Hepatocyte (in vitro differentiated cells): ENCODE measurements at regions not wholly inside any gene's neighbourhood (a gene's known extent, or its start where the extent isn't known, plus 50 kb on each side); places are given as distances from the start of the nearest gene placed in this dataset.

Experiments
- EZH2 ChIP-seq: fragments of 200-600 bp; sonication (generic); IDR thresholded peaks from 2 replicates; pipeline ENCODE4 v1.6.1; 2016; ENCODE audit warnings: antibody characterized with exemption, mild to moderate bottlenecking, borderline replicate concordance
- EZH2phosphoT487 ChIP-seq: fragments of 200-600 bp; sonication (generic); IDR thresholded peaks from one replicate; pipeline ENCODE4 v1.6.1; 2018; ENCODE audit warnings: antibody characterized with exemption, mild to moderate bottlenecking, low read depth, moderate library complexity; ENCODE audit not compliant: unreplicated experiment, severe bottlenecking
- TF ChIP-seq, protein P1 (sequence below): fragments of 200-600 bp; sonication (generic); IDR thresholded peaks from 2 replicates; pipeline ENCODE4 v1.5.1; 2016; ENCODE audit warnings: antibody characterized with exemption, mild to moderate bottlenecking; ENCODE audit not compliant: poor library complexity

DNA sequence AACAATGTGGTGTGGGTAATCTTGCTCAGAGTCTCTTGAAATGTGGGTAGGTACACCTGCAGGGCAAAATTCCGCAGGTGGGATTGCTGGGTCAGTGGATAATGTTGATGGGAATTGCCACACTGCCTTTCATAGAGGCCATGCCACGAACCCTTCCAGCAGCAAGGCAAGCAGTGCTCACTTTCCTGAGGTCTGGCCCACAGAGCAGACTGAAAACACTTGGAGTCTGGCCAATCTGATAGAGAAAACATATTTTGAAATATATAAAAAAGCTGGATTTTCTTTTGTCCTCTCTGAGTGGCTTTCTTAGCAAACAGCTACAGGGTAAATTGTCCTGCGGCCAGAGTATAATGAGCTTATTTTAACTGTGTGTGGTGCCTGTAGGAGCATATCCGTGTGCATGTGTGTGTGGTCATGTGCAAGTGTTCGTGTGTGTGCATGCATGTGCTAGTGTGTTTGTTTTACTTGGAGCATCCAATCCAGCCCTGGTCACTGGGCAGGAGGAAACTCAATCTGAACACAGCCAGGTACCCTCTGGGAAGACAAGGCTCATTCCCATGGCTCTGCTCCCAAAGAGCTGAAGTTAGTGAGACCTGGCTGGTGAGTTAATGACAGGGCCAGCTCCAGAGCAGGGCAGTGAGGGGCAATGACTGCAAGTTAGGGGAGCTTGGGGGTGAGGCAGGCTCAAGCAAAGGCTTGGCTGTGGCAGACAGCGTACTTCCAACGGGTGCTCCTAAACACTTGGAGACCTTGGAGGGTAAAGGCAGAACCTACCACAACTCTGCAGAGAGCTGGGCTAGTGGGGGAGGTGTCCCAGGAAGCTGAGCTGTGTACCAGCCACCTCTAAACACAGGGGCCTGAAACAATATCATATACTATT, 91.3 kb downstream of the PLXNA1 start:
- TF ChIP-seq EZH2 (no peak), EZH2phosphoT487 (no peak)
- TF ChIP-seq, protein P1, sequence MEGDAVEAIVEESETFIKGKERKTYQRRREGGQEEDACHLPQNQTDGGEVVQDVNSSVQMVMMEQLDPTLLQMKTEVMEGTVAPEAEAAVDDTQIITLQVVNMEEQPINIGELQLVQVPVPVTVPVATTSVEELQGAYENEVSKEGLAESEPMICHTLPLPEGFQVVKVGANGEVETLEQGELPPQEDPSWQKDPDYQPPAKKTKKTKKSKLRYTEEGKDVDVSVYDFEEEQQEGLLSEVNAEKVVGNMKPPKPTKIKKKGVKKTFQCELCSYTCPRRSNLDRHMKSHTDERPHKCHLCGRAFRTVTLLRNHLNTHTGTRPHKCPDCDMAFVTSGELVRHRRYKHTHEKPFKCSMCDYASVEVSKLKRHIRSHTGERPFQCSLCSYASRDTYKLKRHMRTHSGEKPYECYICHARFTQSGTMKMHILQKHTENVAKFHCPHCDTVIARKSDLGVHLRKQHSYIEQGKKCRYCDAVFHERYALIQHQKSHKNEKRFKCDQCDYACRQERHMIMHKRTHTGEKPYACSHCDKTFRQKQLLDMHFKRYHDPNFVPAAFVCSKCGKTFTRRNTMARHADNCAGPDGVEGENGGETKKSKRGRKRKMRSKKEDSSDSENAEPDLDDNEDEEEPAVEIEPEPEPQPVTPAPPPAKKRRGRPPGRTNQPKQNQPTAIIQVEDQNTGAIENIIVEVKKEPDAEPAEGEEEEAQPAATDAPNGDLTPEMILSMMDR, result no peak
